ENCODE measurements at regions not wholly inside any gene's neighbourhood (a gene's known extent, or its start where the extent isn't known, plus 50 kb on each side); places are given as distances from the start of the nearest gene placed in this dataset.
"Not testable (repeated sequence)": the region's sequence is repeated elsewhere in the genome, so short reads cannot be mapped to it uniquely, and the experiment has no call there.

- DNase-seq, result no peak
- CTCF ChIA-PET, result no interaction called here
- Mint-ChIP-seq H3K27me3 (ENCODE audit: low read depth) (no peaks in the 10 kb centered on the region), H3K9me3 (no peaks in the 10 kb centered on the region), H3K4me1 (ENCODE audit: low read depth) (peaks cover 14% of the 10 kb centered on the region), H3K27ac (peak overlapping the region; percentile 56), H3K36me3 (ENCODE audit: low read depth) (no peaks in the 10 kb centered on the region), H3K4me3 (no peak overlapping the region)
- intact Hi-C loops (cut with micrococcal nuclease), result no loop called here
These were observed 261.8 kb upstream of the CBLB start for GRCh38 chr3:106130384-106131198.

- Mint-ChIP-seq H3K4me1 (ENCODE audit: low read depth) (peaks cover 14% of the 10 kb centered on the region), H3K36me3 (ENCODE audit: low read depth) (no peaks in the 10 kb centered on the region), H3K27ac (no peak overlapping the region), H3K9me3 (no peaks in the 10 kb centered on the region), H3K4me3 (no peak overlapping the region), H3K27me3 (ENCODE audit: low read depth) (no peaks in the 10 kb centered on the region)
- no peak for DNase-seq
- intact Hi-C loops (cut with micrococcal nuclease), result no loop called here
- CTCF ChIA-PET, result no interaction called here
These were observed 266.8 kb upstream of the CBLB start for GRCh38 chr3:106135451-106136160.

- Mint-ChIP-seq H3K4me3 (no peak overlapping the region), H3K4me1 (ENCODE audit: low read depth) (peaks cover 11% of the 10 kb centered on the region), H3K9me3 (no peaks in the 10 kb centered on the region), H3K27ac (no peak overlapping the region), H3K36me3 (ENCODE audit: low read depth) (no peaks in the 10 kb centered on the region), H3K27me3 (ENCODE audit: low read depth) (no peaks in the 10 kb centered on the region)
- DNase-seq, result no peak
- CTCF ChIA-PET, result no interaction called here
- intact Hi-C loops (cut with micrococcal nuclease), result no loop called here
These were observed 271.0 kb upstream of the CBLB start for GRCh38 chr3:106139826-106140225.

- Mint-ChIP-seq H3K27ac (no peak overlapping the region), H3K4me1 (ENCODE audit: low read depth) (peaks cover 11% of the 10 kb centered on the region), H3K27me3 (ENCODE audit: low read depth) (no peaks in the 10 kb centered on the region), H3K9me3 (no peaks in the 10 kb centered on the region), H3K4me3 (no peak overlapping the region), H3K36me3 (ENCODE audit: low read depth) (no peaks in the 10 kb centered on the region)
- CTCF ChIA-PET, result no interaction called here
- intact Hi-C loops (cut with micrococcal nuclease), result no loop called here
- no peak for DNase-seq
These were observed 271.6 kb upstream of the CBLB start for GRCh38 chr3:106140431-106140830.

- intact Hi-C loops (cut with micrococcal nuclease), result no loop called here
These were observed 275.2 kb upstream of the CBLB start for GRCh38 chr3:106144030-106144429.

GRCh38 chr3:106148440-106149082 lies 279.7 kb upstream of the CBLB start:
- H3K27me3 Mint-ChIP-seq (ENCODE audit: low read depth); H3K4me1 Mint-ChIP-seq (ENCODE audit: low read depth); intact Hi-C loops (cut with micrococcal nuclease); H3K36me3 Mint-ChIP-seq (ENCODE audit: low read depth); DNase-seq; H3K4me3 Mint-ChIP-seq; H3K27ac Mint-ChIP-seq: not testable (repeated sequence)
- H3K9me3 Mint-ChIP-seq, result peaks cover 16% of the 10 kb centered on the region
- CTCF ChIA-PET, result interaction anchor here (0.6 kb wide), 1 partner anchor 465 kb away, joined by 3 read pairs; no protein-coding TSS in a partner anchor

More at GRCh38 chr3:106144030-106144429, 275.2 kb upstream of the CBLB start:
- H3K27me3 Mint-ChIP-seq (ENCODE audit: low read depth), result no peaks in the 10 kb centered on the region
- peaks cover 16% of the 10 kb centered on the region for H3K9me3 Mint-ChIP-seq
- CTCF ChIA-PET, result no interaction called here
- H3K4me1 Mint-ChIP-seq (ENCODE audit: low read depth), result peaks cover 9% of the 10 kb centered on the region
- H3K27ac Mint-ChIP-seq, result no peak overlapping the region
- peaks cover 2% of the 10 kb centered on the region for H3K36me3 Mint-ChIP-seq (ENCODE audit: low read depth)
- DNase-seq, result no peak
- H3K4me3 Mint-ChIP-seq, result no peak overlapping the region

- no peak overlapping the region for H3K4me3 Mint-ChIP-seq
- H3K4me1 Mint-ChIP-seq (ENCODE audit: low read depth), result no peaks in the 10 kb centered on the region
- H3K27me3 Mint-ChIP-seq (ENCODE audit: low read depth), result no peaks in the 10 kb centered on the region
- H3K36me3 Mint-ChIP-seq (ENCODE audit: low read depth), result no peaks in the 10 kb centered on the region
- CTCF ChIA-PET, result no interaction called here
- H3K9me3 Mint-ChIP-seq, result no peaks in the 10 kb centered on the region
- DNase-seq, result no peak
- intact Hi-C loops (cut with micrococcal nuclease), result no loop called here
- H3K27ac Mint-ChIP-seq, result no peak overlapping the region
These were observed 288.6 kb upstream of the CBLB start for GRCh38 chr3:106157411-106157810.

GRCh38 chr3:106160396-106160795 lies 291.6 kb upstream of the CBLB start:
- intact Hi-C loops (cut with micrococcal nuclease), result no loop called here
- Mint-ChIP-seq H3K9me3 (peaks cover 2% of the 10 kb centered on the region), H3K27ac (no peak overlapping the region), H3K27me3 (ENCODE audit: low read depth) (no peaks in the 10 kb centered on the region), H3K4me1 (ENCODE audit: low read depth) (no peaks in the 10 kb centered on the region), H3K36me3 (ENCODE audit: low read depth) (no peaks in the 10 kb centered on the region), H3K4me3 (no peak overlapping the region)
- CTCF ChIA-PET, result no interaction called here
- DNase-seq, result no peak

- Mint-ChIP-seq H3K4me3 (no peak overlapping the region), H3K4me1 (ENCODE audit: low read depth) (no peaks in the 10 kb centered on the region), H3K27ac (no peak overlapping the region), H3K9me3 (peaks cover 2% of the 10 kb centered on the region), H3K27me3 (ENCODE audit: low read depth) (no peaks in the 10 kb centered on the region), H3K36me3 (ENCODE audit: low read depth) (no peaks in the 10 kb centered on the region)
- no peak for DNase-seq
- intact Hi-C loops (cut with micrococcal nuclease), result no loop called here
- CTCF ChIA-PET, result no interaction called here
These were observed 292.4 kb upstream of the CBLB start for GRCh38 chr3:106161246-106161645.

GRCh38 chr3:106167728-106168127 lies 298.9 kb upstream of the CBLB start:
- Mint-ChIP-seq H3K9me3 (peaks cover 2% of the 10 kb centered on the region), H3K4me3 (no peak overlapping the region), H3K36me3 (ENCODE audit: low read depth) (no peaks in the 10 kb centered on the region), H3K27ac (no peak overlapping the region), H3K27me3 (ENCODE audit: low read depth) (no peaks in the 10 kb centered on the region), H3K4me1 (ENCODE audit: low read depth) (peaks cover 21% of the 10 kb centered on the region)
- no peak for DNase-seq
- intact Hi-C loops (cut with micrococcal nuclease), result no loop called here
- CTCF ChIA-PET, result no interaction called here

GRCh38 chr3:106168962-106169750 lies 300.3 kb upstream of the CBLB start:
- Mint-ChIP-seq H3K36me3 (ENCODE audit: low read depth) (no peaks in the 10 kb centered on the region), H3K27me3 (ENCODE audit: low read depth) (no peaks in the 10 kb centered on the region), H3K4me3 (no peak overlapping the region), H3K27ac (no peak overlapping the region), H3K4me1 (ENCODE audit: low read depth) (peaks cover 27% of the 10 kb centered on the region), H3K9me3 (peaks cover under 1% of the 10 kb centered on the region)
- intact Hi-C loops (cut with micrococcal nuclease), result no loop called here
- CTCF ChIA-PET, result no interaction called here
- no peak for DNase-seq

GRCh38 chr3:106170636-106171035 lies 301.8 kb upstream of the CBLB start:
- Mint-ChIP-seq H3K4me3 (no peak overlapping the region), H3K9me3 (no peaks in the 10 kb centered on the region), H3K36me3 (ENCODE audit: low read depth) (no peaks in the 10 kb centered on the region), H3K27me3 (ENCODE audit: low read depth) (no peaks in the 10 kb centered on the region), H3K27ac (no peak overlapping the region), H3K4me1 (ENCODE audit: low read depth) (peaks cover 37% of the 10 kb centered on the region)
- CTCF ChIA-PET, result no interaction called here
- intact Hi-C loops (cut with micrococcal nuclease), result loop anchor here (10.0 kb wide), 2 partner anchors 1354 to 1914 kb away; partner anchors contain the start of gene BBX
- DNase-seq, result no peak
